Thoracic aorta (tissue), 2 donors: ENCODE measurements at regions not wholly inside any gene's neighbourhood (a gene's known extent, or its start where the extent isn't known, plus 50 kb on each side); places are given as distances from the start of the nearest gene placed in this dataset.

ENCODE experiments used
- ATAC-seq: fragments of 150-250 bp; one replicate; pipeline ENCODE4 v1.8.0; 2017; ENCODE audit warnings: low read depth; ENCODE audit not compliant: insufficient number of reproducible peaks, low FRiP score
- DNase-seq: peaks from one replicate; pipeline ENCODE4 v3.0.0-alpha.2; 2020; ENCODE audit warnings: low spot score
- H3K27ac ChIP-seq, 2 donors: fragments of 200-600 bp; sonication (generic); 1 replicate in 1 of 2; 2 replicates in 1 of 2; pipeline ENCODE4 v1.5.1; 2016; ENCODE audit warnings: mild to moderate bottlenecking in 2 of 2, moderate library complexity in 2 of 2
- H3K27me3 ChIP-seq: fragments of 200-600 bp; sonication (generic); replicated peaks from 2 replicates; pipeline ENCODE4 v1.6.0; 2016; ENCODE audit warnings: mild to moderate bottlenecking; ENCODE audit not compliant: insufficient read depth
- H3K36me3 ChIP-seq: fragments of 200-600 bp; sonication (generic); one replicate; pipeline ENCODE4 v1.5.1; 2016
- H3K4me1 ChIP-seq, 2 donors: fragments of 200-600 bp; sonication (generic); 1 replicate in 1 of 2; 2 replicates in 1 of 2; pipeline versions ENCODE4 v1.5.1 to v1.6.0; 2016; ENCODE audit warnings: low read depth in 2 of 2, mild to moderate bottlenecking in 1 of 2; ENCODE audit not compliant: control insufficient read depth in 1 of 2
- H3K4me3 ChIP-seq: fragments of 200-600 bp; sonication (generic); 2 replicates; pipeline ENCODE4 v1.5.1; 2016; ENCODE audit warnings: mild to moderate bottlenecking
- H3K9me3 ChIP-seq: fragments of 200-600 bp; sonication (generic); 2 replicates; pipeline ENCODE4 v1.5.1; 2016
- TF ChIP-seq, protein P1 (sequence below): fragments of 200-600 bp; sonication (generic); IDR thresholded peaks from one replicate; pipeline ENCODE4 v1.5.1; 2019; ENCODE audit warnings: antibody characterized with exemption

DNA sequence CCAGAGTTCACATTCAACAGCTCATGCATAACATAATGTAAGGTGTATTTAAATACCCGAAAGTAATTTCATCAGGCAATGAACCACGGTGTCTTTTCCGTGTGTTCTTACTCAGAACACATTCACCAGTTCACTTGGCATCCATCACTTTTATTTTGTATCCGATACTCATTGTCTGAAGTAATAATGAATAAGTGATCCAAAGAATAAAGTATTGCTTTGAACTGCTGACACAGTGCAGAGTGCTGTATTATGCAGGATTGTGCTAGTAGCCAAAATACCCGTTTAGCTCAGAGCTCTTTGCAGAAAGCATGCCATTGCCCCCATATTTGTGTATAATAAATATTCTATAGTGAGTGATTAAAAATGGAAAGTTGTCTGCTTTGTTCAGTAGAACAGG is 460.9 kb upstream of the KCNMB2 start:
- TF ChIP-seq, protein P1, sequence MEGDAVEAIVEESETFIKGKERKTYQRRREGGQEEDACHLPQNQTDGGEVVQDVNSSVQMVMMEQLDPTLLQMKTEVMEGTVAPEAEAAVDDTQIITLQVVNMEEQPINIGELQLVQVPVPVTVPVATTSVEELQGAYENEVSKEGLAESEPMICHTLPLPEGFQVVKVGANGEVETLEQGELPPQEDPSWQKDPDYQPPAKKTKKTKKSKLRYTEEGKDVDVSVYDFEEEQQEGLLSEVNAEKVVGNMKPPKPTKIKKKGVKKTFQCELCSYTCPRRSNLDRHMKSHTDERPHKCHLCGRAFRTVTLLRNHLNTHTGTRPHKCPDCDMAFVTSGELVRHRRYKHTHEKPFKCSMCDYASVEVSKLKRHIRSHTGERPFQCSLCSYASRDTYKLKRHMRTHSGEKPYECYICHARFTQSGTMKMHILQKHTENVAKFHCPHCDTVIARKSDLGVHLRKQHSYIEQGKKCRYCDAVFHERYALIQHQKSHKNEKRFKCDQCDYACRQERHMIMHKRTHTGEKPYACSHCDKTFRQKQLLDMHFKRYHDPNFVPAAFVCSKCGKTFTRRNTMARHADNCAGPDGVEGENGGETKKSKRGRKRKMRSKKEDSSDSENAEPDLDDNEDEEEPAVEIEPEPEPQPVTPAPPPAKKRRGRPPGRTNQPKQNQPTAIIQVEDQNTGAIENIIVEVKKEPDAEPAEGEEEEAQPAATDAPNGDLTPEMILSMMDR, result no peak
- H3K4me1 ChIP-seq, result peaks cover 6 to 9% of the 10 kb centered on the region in 2 donors

DNA sequence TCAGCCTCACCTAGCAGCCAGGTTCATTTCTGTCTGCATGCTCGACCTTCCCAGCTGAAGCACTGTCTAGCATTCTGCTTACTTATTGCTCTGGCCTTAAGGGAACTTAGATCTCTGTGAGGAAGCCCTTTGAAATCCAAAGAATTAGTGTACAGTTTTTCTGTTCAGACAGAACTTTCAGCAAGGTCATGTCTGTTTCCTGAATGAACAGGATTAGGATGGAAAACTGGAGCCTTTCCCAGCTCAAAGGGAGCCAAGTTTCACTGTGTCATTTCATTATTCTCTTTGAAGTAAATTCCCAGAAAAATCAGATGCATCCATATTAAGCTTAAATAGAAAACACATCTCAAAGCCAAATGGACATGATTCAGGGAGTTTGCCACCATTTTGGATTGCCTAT is 457.3 kb upstream of the KCNMB2 start:
- TF ChIP-seq, protein P1, result no peak
- Histone ChIP-seq H3K9me3 (no peaks in the 10 kb centered on the region), H3K36me3 (no peaks in the 10 kb centered on the region), H3K27ac (peak overlapping the region; percentile 3 to 10), H3K4me3 (no peak overlapping the region), H3K4me1 (peaks cover 6 to 9% of the 10 kb centered on the region in 2 donors), H3K27me3 (no peaks in the 10 kb centered on the region)
- DNase-seq, result no peak
- ATAC-seq, result no peak

More for the DNA sequence above, 460.9 kb upstream of the KCNMB2 start:
- DNase-seq, result no peak
- Histone ChIP-seq H3K9me3 (no peaks in the 10 kb centered on the region), H3K27ac (no peak overlapping the region), H3K4me3 (no peak overlapping the region), H3K27me3 (no peaks in the 10 kb centered on the region), H3K36me3 (no peaks in the 10 kb centered on the region)
- ATAC-seq, result no peak

DNA sequence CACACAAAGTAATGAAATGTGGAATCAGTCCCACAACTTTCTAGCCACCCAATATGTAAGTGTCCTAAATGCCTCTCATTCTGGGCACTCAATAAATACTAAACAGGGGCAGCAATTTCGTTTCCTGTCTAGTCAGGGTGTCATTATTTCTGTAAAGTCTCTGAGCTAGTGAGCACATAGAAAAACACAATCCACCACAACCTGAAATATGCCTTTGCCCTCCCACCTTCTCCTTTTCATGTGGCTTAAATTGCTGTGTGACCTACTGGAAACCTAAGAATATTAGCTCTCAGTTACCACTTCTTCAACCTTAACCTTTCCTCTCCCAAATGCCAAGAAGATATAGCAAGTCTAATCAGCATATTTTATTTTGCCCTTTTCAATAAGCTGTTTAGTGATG is 456.3 kb upstream of the KCNMB2 start:
- Histone ChIP-seq H3K9me3 (no peaks in the 10 kb centered on the region), H3K4me3 (no peak overlapping the region), H3K27ac (no peak overlapping the region), H3K36me3 (no peaks in the 10 kb centered on the region), H3K4me1 (peaks cover 12 to 16% of the 10 kb centered on the region in 2 donors), H3K27me3 (no peaks in the 10 kb centered on the region)
- ATAC-seq, result no peak
- TF ChIP-seq, protein P1, result no peak
- no peak for DNase-seq

DNA sequence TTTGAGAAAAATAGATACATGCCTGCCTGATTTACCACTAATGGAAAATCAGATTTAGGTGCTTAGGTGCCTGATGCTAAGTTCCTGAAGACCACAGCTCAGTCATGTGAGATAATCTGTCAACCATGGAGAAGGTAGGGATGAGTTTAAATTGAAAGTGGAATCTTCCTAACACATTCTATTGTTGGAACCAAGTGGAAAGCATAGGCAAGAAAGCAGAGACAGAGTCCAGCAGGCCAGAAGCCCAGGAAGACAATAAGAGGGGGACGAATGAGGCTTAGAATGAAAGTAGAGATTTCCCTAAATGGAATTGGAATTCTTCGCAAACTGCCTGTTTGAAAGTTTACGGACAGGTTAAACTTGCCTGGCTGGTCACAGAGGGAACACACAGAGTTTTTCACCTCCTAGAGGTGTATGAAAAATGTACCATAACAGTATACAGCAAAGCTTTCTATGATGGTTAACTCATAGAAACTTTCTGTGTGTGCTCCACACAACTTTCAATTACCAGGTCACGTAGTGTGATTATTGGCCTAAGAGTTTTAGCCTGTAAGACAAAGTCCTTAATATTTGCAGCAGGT is 453.8 kb upstream of the KCNMB2 start:
- H3K4me3 ChIP-seq, result no peak overlapping the region
- H3K4me1 ChIP-seq, result peaks cover 12 to 36% of the 10 kb centered on the region in 2 donors
- H3K27ac ChIP-seq, result no peak overlapping the region
- no peaks in the 10 kb centered on the region for H3K9me3 ChIP-seq
- no peaks in the 10 kb centered on the region for H3K36me3 ChIP-seq
- ATAC-seq (no peak), DNase-seq (no peak)
- no peaks in the 10 kb centered on the region for H3K27me3 ChIP-seq
- TF ChIP-seq, protein P1, result no peak

DNA sequence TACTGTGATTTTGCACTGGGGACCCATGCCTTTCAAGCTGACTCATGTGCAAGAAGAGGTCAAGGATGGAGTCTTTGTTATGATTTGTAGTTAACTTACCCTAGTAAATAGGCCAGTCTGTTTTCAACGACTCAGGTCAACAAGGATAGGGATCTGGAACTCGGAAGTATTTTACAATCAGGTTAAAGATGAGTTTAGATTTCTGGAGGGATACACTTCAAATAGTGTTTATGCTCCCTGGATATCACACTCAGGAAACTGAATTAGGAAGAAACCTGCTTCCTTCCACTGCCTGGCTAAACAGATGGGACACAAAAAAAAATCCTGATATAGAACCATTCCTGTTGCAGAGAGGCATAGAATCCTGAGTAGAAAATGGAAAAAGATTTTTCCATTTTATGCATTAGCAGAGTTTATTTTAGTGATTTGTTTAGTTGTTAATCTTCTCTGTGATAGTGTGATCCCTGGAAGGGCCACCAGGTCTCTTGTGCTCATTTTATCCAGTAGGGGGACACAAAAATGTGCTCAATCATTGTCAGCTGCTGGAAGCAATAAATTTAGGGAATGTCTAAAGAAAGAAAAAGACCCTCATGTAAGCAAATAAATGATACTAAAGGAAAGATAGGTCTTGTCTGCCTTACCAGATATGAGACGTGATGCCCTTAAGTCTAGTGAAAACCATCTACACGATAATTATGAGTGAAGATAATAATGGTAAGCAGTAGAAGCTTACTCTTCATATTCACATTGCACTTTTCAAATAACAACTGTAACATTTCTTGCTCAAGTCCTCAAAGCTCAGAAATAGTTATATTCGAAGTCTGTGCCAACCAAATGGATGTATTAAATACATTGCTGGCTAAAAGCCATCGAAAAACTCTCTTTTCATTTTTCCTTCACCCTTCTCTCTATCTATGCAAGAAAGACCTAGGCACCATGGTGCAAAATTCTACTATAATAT is 452.1 kb upstream of the KCNMB2 start:
- DNase-seq (no peak), ATAC-seq (no peak)
- Histone ChIP-seq H3K36me3 (no peaks in the 10 kb centered on the region), H3K4me3 (no peak overlapping the region), H3K27me3 (no peaks in the 10 kb centered on the region), H3K27ac (no peak overlapping the region), H3K4me1 (peaks cover 7 to 30% of the 10 kb centered on the region in 2 donors), H3K9me3 (no peaks in the 10 kb centered on the region)
- TF ChIP-seq, protein P1, result peak; percentile 48
